HG03108 (cell line): ENCODE measurements at regions not wholly inside any gene's neighbourhood (a gene's known extent, or its start where the extent isn't known, plus 50 kb on each side); places are given as distances from the start of the nearest gene placed in this dataset.
"Not testable (repeated sequence)": the region's sequence is repeated elsewhere in the genome, so short reads cannot be mapped to it uniquely, and the experiment has no call there.

ENCODE experiments used
- ATAC-seq: cut with Tn5 transposase; IDR thresholded peaks from one replicate; pipeline ENCODE4 v1.9.1; 2021; ENCODE audit warnings: moderate library complexity; ENCODE audit not compliant: unreplicated experiment

GRCh38 chr16:65754820-65755691 lies 611.4 kb upstream of the CDH5 start:
- no peak for ATAC-seq

- no peak for ATAC-seq
These were observed 614.0 kb upstream of the CDH5 start for GRCh38 chr16:65752522-65752844.

- no peak for ATAC-seq
These were observed 614.6 kb upstream of the CDH5 start for GRCh38 chr16:65751622-65752521.

- ATAC-seq: no peak
These were observed 617.0 kb upstream of the CDH5 start for GRCh38 chr16:65749506-65749905.

GRCh38 chr16:65746941-65747340 lies 619.5 kb upstream of the CDH5 start:
- no peak for ATAC-seq

- ATAC-seq: no peak
These were observed 621.2 kb upstream of the CDH5 start for GRCh38 chr16:65745201-65745708.

- no peak for ATAC-seq
These were observed 622.1 kb upstream of the CDH5 start for GRCh38 chr16:65744401-65744800.

GRCh38 chr16:65743558-65743957 lies 621.7 kb upstream of the CDH11 start:
- no peak for ATAC-seq

GRCh38 chr16:65740711-65741110 lies 618.8 kb upstream of the CDH11 start:
- no peak for ATAC-seq

GRCh38 chr16:65739518-65739917 lies 617.7 kb upstream of the CDH11 start:
- ATAC-seq: no peak

- ATAC-seq: no peak
These were observed 616.0 kb upstream of the CDH11 start for GRCh38 chr16:65737831-65738230.

- not testable (repeated sequence) for ATAC-seq
These were observed 613.8 kb upstream of the CDH11 start for GRCh38 chr16:65735615-65736014.

- ATAC-seq: no peak
These were observed 611.9 kb upstream of the CDH11 start for GRCh38 chr16:65733721-65734120.

GRCh38 chr16:65731833-65732232 lies 610.0 kb upstream of the CDH11 start:
- ATAC-seq: no peak

GRCh38 chr16:65728652-65729051 lies 606.8 kb upstream of the CDH11 start:
- no peak for ATAC-seq

- ATAC-seq: no peak
These were observed 606.3 kb upstream of the CDH11 start for GRCh38 chr16:65728167-65728566.

GRCh38 chr16:65727534-65728137 lies 605.8 kb upstream of the CDH11 start:
- no peak for ATAC-seq

- ATAC-seq: no peak
These were observed 603.4 kb upstream of the CDH11 start for GRCh38 chr16:65725156-65725845.

GRCh38 chr16:65722429-65722828 lies 600.6 kb upstream of the CDH11 start:
- ATAC-seq: no peak

GRCh38 chr16:65717846-65718245 lies 596.0 kb upstream of the CDH11 start:
- no peak for ATAC-seq
